LNCAP (cell line): ENCODE measurements at regions not wholly inside any gene's neighbourhood (a gene's known extent, or its start where the extent isn't known, plus 50 kb on each side); places are given as distances from the start of the nearest gene placed in this dataset.

ENCODE experiments used
- TF ChIP-seq, protein P1 (sequence below): fragments of 450-650 bp; IDR thresholded peaks from 2 replicates; pipeline ENCODE4 v1.5.1; 2017; ENCODE audit warnings: mild to moderate bottlenecking

DNA sequence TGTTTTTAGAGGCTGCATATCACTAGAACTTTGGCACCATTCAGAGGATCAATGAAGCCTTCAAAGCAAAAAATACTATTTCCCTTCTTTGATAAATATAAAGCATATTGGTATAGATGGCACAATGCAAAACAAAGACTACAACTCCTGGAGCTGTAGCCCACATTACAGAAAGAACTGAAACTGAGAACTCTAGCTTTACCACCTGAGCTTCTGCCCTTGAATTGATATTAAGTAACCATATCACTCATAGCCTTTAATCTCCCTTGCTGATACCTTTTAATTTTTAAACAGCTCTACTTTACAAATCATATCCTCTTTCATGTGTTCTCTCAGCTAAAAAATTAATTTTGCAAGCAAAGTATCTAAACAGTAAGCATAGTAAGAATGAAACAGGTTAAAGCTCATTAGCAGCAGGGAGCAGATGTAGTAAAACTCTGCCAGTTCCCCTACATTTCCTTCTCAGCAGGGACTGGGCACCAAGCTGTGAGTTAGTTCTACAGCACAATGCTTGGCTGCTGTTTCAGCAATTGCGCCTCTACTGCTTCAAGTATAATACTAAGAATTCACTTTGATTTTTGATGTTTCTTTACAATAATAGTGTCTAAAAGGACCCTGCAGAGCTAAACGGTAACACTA lies 97.9 kb upstream of the NANOGP8 start:
- TF ChIP-seq, protein P1, sequence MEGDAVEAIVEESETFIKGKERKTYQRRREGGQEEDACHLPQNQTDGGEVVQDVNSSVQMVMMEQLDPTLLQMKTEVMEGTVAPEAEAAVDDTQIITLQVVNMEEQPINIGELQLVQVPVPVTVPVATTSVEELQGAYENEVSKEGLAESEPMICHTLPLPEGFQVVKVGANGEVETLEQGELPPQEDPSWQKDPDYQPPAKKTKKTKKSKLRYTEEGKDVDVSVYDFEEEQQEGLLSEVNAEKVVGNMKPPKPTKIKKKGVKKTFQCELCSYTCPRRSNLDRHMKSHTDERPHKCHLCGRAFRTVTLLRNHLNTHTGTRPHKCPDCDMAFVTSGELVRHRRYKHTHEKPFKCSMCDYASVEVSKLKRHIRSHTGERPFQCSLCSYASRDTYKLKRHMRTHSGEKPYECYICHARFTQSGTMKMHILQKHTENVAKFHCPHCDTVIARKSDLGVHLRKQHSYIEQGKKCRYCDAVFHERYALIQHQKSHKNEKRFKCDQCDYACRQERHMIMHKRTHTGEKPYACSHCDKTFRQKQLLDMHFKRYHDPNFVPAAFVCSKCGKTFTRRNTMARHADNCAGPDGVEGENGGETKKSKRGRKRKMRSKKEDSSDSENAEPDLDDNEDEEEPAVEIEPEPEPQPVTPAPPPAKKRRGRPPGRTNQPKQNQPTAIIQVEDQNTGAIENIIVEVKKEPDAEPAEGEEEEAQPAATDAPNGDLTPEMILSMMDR: no peak

DNA sequence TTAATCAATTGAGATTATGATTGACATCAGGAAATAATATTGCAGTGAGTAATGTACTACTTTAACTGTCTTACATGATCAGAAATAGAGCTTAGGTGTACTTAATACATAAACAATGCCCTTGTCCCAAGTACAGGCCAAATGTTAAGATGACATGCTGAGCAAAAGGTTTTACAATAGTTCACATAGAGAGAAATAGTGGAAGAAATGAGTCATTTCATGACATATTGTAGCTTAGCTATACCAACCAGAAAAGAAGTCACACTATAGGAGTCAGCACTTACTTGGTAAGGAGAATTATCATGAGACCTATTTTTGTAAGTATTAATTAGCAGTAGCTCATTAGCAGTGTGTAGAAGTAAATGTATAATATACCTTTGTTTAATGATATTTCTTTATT lies 96.4 kb upstream of the NANOGP8 start:
- TF ChIP-seq, protein P1: no peak

DNA sequence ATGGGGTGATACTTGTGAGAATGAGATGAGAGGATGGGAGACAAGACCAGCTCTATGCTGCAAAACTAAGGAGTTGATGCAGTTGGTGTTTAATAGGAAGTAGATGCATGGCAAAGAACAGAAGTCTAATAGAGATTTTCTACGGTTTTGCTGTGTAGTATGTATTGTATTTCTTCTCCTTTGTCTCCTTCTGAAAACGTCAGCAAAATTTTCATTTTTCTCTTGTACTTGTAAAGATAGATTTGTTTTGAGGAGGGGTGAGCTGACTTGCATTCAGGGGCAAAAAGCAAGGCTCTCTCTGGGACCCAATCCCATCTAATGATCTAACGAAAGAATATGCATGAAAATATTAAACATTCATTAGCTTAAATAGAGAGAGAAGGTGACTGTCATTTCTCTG lies 94.6 kb upstream of the NANOGP8 start:
- TF ChIP-seq, protein P1: no peak

DNA sequence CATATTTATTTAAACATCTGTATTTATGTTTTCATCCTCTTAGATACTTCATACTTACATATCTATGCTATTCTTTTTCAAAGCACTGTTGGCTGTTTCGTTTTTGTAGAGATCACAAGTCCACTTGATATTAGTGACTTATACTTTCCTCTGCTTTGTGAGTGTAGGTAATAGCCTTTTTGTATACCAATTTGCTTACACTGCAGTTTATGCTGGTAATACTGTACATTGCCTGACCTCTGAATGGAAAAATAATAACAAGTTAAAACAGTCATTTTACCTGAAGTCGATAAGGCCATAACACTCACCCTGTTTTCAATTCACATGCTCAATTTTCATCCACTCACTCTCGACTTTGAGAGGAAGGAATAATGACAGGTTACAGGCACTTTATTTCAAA lies 89.9 kb upstream of the NANOGP8 start:
- TF ChIP-seq, protein P1: no peak

DNA sequence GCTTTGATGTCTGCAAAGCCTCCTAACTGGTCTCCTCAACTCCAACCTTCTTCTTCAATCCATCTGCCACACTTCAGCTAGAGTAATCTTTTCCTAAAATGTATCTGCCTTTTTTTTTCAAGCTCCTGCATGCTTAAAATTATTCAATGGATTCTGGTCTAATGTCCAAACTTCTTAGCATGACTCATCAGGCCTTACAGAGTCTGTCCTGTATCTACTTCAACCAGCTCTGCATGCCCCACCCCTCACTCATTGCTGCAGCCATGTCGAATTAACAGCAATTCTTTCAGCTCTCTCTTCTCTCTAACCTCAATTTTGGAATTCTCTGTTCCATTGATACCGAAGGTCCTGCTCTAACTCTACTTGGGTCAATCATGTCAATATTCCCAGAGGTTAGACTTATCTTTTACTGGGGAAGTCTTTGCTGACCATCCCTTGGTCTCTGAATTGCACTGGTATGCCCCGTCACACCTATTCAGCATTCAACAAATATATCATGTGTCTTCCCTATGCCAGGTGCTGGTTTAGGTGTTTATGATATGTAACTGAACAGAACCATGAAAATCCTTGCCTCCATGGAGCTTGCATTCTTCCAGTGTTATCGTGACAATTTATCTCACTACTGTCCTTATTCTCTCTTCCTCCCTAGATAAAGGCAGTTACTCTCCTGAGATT lies 88.5 kb upstream of the NANOGP8 start:
- TF ChIP-seq, protein P1: no peak

DNA sequence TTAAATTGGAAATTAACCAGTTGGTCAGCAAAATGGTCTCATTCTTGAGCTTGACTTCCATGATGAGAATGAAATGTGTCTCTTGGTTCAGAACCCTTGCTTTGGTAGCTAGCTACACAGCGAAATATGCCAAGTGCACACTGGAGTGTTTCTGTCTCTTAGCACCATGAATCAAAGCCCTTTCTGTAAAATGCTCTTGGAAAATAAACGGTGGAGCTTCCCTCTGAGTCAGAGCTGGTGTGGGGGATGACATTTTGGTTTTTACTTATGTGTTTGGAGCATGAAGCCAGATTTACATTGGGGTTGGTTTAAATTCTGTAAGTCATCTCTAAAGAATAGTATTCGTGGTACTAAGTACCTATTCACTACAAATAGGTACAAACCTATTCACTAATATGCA lies 85.1 kb upstream of the NANOGP8 start:
- TF ChIP-seq, protein P1: no peak

DNA sequence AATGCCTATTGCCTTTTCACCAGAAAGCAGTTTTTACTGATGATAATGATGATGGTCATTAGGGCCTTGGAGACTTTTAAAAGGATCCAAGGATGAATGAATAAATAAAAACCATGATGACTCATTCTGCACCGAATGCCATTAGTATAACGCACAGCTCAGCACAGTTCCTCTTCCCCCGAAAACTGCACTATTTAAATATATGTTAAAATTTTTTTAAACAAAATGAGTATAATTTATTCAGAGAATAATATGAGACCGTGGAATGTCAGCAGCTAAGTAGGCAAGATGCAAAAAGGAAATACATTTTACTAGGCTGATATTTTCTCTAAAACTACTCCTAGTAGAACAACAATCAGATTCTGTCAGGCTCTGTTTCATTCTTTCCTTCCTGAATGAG lies 83.4 kb upstream of the NANOGP8 start:
- TF ChIP-seq, protein P1: no peak
